GM18867 (cell line): ENCODE measurements at regions not wholly inside any gene's neighbourhood (a gene's known extent, or its start where the extent isn't known, plus 50 kb on each side); places are given as distances from the start of the nearest gene placed in this dataset.
"Not testable (repeated sequence)": the region's sequence is repeated elsewhere in the genome, so short reads cannot be mapped to it uniquely, and the experiment has no call there.

ENCODE experiments used
- ATAC-seq: cut with Tn5 transposase; IDR thresholded peaks from one replicate; pipeline ENCODE4 v1.9.1; 2021; ENCODE audit warnings: mild to moderate bottlenecking, moderate library complexity; ENCODE audit not compliant: unreplicated experiment

DNA sequence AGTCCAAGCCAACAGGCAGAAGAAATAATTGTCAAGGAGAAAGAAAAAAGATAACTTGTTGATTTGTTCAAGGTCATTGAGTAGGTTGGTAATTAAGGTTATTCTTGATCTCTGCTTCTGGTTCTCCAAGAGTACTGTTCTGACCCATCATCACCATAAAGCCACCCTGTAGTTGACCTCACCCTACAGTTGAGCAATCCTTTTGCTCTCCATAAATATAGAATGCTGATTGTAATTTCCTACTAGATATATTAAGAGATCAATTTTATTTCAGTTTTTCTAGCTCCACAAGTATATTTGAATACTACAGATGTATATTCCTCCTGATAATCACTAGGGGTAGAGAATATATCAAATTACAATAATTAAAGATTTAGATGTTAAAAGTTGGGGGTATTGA lies 350.5 kb upstream of the PDE3A start:
- no peak for ATAC-seq

DNA sequence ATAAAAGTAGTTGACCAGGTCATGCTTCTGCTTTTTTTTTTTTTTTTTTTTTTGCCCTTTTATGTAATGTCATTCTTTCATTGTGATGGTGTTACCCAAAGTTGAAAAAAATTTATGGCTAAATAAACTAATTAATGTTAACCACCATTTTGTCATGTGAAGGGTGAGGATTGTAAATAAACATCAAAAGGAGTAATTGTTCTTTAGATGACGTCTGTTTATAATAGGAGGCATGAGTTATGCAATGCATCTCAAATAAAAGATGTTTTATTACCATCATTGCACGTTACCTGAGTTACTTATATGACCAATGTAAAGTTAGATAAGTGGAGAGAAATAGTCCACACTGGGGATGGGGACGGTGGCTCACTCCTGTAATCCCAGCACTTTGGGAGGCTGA lies 349.9 kb upstream of the PDE3A start:
- ATAC-seq: no peak

DNA sequence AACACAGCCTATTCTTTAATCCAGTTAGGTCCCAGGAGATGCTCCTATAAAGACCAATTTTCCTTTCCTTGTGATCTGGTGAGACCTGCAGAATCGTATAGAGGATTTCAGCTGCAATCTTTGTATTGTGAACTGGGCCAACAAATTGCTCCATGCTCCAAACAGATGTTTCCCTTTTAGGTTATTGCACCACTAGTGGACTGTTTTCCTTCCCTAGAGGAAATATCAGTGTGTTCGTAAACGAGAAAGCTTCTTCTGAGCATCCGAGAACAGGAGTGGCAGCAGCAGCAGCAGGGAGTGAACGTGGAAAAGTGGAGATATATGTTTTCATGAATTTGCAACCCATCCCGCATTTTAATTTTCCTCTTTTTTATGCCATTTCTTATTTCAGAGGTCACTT lies 344.1 kb upstream of the PDE3A start:
- no peak for ATAC-seq

DNA sequence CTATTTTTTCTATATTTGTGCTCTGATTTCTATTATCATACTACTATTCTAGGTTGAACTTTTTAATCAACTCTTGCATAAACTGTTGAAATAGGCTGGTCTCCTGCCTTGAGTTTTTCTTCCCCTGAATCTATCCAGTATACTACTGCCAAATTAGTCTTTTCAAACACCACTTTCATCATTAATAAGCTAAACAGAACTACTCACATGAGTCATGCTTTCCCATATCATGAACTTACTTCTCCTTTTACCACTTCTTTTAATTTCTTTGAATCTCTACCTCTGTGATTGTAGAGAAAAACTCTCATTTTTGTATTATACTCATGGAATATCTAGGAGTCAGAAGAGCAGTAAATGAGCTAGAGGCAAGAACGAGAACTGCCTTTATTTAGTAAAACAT lies 340.3 kb upstream of the PDE3A start:
- ATAC-seq: no peak

DNA sequence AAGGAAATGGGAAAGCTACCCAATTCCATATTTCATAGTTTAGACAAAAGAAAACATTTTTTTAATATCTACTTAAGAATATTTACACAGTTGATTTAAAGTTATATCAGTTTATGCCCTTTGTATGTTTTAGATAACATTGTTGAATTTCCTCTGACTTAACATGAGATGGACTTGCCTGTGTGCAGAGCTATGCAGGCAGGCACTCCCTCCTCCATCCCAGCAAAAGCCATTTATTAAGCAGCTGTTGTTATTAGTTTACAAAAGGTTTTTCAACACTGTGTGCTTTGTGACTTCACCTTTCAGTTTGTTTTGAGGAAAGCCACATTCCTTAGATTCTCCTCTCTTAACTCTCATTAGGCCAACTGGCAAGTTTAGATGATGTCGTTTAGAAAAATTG lies 337.5 kb upstream of the PDE3A start:
- no peak for ATAC-seq

DNA sequence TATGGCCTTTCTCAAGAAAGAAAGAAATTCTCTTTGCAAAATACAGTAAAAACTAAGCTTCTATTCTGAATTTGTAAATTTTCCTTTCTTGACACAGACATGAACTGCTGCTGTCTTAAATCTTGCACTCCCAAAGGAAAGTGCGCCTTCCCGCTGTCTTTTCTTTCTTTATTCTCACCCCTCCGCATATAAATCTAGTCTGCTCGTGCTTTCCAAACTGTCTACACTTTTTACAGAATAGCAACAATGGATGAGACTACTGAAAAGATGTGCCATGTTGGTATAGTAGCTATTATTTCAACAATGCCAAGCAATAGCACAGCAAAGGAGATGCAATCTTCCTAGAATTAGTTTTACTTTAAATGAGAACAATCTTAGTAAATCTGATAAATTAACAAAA lies 328.8 kb upstream of the PDE3A start:
- no peak for ATAC-seq

DNA sequence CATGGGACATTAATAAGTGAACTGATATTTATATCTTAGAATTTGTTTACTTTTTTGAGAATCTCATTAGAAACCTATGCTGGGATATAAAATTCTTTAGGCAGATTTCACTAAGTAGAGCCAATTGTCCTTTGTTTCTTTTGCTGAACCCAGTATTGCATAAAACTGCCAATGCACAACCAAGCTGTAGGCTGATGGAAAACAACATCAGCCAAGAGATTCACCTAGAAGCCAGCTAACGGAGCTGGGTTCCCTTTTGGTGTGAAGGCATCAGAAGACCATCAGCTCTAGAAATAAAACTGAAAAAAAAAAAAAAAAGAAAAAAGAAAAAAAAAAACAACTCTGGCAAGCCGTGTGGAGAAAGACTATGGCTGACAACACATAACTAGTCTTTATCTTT lies 328.2 kb upstream of the PDE3A start:
- no peak for ATAC-seq

DNA sequence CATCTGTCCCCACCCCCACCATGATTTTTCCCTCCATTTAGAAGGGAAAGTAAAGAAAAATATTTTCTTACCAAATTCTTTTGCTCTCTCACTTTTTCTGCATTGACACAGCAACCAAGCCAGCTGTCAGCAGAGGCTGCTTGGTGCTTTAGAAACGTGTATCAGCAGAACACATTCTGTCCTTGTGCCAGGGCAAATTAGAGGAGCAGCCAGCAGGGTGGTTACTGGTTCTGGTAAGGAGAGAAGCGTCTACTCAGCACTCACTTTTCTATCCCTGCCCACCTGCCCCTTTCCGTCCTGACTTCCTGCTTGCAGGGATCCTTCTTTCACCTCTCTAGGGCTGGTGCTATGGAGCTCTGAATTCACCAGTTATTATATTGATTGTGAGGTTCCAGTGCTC lies 327.5 kb upstream of the PDE3A start:
- no peak for ATAC-seq

DNA sequence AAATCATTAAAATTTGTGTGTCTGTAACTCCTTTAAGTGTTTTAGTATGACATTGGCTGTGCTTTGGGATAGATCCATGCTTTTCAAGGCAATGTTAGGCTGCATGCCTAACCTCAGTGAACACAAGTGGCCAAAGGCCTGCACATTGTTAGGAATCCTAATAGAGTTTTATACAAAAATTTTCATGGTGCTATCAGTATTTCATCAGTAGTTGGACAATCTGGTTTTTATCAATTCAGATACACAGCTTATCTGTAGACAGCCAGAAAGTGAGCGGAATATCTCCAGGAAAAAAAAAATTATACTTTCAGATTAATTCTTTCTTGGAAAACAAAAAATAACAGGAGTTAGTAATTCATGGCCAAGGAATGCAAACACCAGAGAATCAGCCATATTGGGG lies 324.0 kb upstream of the PDE3A start:
- ATAC-seq: no peak

DNA sequence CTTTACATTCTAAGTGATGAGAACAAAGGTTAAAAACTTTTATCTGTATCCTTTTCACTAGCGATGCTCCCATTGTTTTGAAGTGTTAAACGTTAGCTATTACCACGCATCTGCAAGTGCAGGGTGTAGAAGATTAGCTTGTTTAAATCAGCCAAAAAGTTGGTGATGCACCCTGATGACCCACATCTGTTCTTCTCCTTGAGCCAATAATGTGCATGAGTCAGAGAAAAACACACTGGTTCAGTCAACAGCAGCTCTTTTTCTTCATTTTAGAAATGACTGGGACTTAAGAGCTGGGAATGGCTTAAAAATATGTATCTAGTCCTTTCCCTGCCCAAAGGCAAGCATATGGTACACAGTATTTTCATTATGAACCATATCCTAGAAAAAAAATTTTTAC lies 323.5 kb upstream of the PDE3A start:
- no peak for ATAC-seq

DNA sequence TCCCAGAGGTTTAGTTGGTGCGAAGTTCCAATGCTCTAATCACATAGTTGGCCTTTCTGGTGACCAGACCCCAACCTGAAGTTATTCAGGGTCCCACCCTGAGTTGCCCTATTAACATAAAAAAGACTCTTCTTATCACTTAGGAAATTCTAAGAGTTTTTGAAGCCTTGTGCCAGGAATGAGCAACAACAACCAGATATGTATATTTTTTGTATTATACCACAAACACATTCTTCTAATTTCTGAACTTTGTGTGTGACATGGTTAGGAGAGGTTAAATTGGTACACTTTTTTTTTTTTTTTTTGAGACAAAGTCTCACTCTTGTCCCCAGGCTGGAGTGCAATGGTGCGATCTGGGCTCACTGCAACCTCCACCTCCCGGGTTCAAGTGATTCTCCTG lies 320.4 kb upstream of the PDE3A start:
- no peak for ATAC-seq

DNA sequence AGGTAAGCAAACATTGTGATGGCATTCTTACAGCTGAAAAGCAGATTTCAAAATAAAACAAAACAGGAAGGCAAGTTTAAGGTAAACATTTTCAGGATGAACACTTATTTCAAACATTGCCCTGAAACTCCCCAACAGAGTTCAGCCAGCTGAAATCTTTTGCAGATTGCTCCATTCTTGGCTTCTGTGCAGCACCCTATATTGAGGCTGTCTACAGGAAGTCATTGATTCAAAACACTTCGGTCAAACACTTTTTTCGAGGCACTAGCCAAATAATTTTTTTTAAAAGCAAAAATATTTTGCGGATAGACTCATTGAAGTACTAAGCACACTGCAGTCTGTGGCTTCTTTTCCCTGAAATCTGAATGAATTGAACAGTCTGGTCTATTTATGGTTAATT lies 318.1 kb upstream of the PDE3A start:
- no peak for ATAC-seq

DNA sequence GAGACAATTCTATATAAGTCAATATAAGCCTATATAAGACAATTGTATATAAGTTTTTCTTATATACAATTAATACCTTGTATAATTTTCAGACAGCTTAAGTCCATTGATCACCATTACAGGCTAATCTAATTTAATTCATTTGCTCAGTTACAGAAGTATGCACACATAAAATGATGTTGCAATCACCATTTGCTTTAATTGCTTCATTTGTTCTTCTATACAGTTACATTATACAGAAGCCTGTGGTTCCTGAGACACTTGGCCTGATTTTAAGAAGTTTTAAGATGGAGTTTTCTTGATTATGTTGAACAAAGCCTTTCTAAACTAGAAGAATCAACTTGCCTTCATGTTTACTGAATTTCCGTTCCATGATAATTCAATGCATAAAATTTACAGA lies 314.6 kb upstream of the PDE3A start:
- ATAC-seq: no peak

DNA sequence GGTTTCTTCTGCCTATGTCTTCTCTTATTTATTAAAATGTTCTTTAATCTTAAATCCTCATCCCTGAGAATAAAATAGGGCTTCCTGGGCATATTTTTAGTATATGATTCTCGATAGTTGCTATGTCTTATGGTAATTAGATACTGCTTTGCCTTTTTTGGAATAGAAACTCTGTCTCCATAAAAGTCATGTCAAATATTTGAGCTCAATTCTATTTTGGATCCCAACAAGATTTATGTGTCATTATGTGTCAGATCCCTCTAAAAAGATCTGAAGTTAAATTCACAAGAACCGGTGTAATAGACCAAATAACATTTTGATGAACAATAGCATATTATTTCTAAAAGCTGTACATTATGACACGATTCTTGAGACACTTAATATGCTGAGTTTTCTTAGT lies 312.5 kb upstream of the PDE3A start:
- no peak for ATAC-seq

DNA sequence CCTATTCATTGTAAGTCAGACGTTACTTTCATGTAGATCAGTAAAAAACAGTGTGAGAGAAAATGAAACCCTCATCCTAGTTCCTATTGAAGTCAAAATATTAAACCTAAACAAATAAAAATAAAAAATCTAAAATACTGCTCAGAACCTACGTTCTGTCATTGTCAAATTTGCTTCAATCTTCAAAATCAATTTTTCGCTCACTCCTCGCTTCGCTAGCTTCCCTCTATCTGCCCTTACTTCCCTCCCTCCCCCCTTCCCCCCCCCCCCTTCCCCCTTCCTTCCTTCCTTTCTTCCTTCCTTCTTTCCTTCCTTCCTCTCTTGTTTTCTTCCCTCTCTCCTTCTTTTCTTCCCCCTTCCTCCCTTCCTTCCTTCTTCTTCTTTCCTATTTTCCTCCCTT lies 310.9 kb upstream of the PDE3A start:
- no peak for ATAC-seq

DNA sequence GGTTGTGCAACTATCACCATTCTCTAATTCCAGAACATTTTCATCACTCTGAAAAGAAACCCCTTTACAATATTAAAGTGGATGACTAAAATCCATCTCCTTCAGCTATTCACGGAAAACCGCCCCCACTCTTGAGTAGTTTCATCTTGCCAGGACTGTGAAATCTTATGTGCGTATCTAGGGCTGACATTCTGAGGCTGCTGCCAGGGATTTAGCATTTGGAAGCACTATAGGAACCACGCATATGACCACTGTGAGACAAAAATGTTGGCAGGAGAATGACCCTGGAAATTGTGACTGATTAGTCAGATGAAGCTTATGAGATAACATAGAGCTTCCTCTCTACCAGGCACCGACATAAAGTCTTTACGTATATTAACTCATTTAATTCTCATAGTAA lies 305.2 kb upstream of the PDE3A start:
- no peak for ATAC-seq

DNA sequence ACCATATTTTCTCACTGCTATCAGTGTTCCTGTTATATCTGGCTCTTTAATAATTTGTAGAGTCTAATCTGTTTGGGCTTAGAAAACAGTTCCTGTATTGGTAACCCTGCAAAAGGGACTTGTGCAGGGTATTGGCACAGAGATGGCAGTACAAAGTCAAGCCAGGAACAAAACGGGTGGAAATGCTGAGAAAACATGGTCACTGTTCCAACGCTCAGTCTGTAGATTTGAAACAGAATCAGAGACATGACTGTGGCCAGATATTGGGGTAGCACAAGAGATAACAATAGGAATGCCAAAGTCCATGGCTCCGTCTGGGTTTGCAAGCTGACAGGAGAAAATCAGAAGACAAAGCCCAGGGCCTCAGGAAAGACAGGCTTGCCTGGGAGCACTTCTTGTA lies 290.7 kb upstream of the PDE3A start:
- ATAC-seq: no peak

DNA sequence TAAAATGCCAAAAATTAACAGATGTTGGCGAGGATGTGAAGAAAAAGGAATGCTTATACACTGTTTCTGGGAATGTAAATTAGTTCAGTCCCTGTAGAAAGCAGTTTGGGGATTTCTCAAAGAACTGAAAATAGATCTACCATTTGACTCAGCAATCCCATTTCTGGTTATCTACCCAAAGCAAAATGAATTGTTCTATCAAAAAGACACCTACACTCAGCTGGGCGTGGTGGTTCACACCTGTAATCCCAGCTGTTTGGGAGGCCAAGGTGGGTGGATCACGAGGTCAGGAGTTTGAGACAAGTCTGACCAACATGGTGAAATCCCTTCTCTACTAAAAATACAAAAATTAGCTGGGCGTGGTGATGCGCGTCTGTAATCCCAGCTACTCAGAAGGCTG lies 279.3 kb upstream of the PDE3A start:
- no peak for ATAC-seq

DNA sequence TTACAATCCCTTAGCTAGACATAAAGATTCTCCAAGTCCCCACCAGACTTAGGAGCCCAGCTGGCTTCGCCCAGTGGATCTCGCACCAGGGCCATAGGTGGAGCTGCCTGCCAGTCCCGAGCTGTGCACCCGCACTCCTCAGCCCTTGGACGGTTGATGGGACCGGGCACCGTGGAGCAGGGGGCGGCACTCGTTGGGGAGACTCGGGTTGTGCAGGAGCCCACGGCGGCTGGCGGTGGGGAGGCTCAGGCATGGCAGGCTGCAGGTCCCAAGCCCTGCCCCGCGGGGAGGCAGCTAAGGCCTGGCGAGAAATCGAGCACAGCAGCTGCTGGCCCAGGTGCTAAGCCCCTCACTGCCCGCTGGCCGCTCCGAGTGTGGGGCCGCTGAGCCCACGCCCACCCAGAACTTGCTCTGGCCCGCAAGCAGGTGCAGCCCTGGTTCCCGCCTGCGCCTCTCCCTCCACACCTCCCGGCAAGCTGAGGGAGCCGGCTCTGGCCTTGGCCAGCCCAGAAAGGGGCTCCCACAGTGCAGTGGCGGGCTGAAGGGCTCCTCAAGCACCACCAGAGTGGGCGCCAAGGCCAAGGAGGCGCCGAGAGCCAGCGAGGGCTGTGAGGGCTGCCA lies 275.0 kb upstream of the PDE3A start:
- not testable (repeated sequence) for ATAC-seq

DNA sequence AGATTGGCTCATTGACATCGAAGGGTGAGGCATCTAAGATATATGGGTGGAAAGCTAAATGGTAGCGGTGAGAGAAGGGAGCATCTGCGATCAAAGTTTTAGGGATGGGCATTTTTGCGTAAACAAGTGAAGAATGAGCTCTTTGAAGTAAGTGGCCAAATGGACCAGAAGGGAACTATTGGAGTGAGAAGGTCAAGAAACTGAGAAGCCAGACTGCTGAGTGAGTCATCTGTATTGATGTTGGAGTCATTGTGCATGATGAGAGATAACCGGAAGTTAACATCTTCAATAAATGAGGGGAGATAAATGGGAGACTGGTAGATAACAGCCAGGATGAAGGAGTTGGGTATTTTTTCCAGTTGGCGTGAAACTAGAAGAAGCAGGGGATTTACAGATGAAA lies 271.9 kb upstream of the PDE3A start:
- ATAC-seq: no peak

DNA sequence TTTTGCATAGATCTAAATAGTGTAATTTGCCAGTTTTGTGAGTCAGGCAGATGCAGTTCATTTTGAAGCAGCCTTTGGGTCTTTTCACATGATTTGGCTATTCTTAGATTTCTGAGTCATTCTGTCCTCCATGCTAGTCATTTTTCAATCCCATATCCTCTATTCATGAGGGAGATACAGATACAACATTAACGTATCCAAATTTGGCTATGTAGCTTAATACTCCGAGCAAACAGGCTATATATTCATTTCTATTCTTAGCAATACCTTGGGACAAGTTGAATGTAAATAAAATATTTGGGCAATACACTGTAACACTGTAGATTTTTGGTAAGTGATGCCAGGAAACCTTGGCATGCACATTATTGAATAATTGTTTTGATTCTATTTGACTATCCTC lies 270.7 kb upstream of the PDE3A start:
- ATAC-seq: no peak

DNA sequence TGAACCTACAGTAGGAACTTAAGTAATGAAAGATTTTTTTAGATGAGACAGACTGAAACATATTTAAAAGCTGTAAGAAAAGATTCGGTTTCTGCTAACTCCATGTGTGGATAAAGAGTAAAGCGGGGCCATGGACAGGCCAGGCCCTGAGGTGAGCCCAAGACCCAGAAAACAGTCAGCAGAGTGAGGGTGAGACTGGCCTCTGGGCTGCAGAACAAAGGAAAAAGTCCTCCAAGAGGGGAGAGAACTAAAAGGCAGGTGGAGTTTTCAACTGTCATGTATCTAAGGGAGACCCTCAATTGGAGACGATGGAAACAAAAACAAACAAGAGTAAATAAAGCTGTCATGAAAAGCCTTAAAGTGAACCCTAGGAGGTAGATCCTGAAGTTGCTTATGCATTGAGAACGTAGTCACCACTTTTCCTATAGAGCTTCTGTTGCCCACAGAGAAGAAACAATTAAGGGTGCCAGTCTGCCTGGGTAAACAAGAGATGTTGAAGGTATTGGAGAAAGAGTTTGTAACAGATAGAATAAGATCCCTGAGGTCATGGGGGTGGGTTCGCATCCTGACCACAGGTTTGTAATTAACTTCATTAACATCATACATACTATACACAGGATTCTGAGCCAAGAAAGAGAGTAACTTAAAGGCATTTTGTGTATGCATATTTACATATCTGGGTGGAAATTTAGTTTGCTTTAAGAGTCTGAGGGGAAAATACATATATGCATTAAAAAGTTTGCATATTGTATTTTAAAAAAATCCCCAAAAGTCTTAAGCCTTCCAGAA lies 268.7 kb upstream of the PDE3A start:
- ATAC-seq: no peak

DNA sequence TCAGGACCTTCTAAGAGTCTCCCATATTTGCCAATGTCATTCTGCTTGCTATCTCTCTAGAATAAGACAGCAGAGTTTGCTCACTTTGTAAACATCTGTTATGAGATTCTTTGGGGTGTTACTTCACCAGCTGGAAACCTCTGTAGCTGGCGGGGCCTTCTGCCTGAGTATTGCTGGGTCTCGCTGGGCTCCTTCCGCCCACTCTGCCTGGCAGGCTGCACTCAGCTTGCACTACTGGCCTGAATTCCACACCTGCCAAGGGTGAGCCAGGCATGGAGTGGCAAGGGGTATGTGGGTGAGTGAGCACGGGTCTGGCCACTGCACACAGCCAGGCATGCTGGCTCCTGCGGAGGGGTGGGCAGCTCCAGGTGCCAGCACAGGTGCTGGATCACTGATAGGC lies 267.3 kb upstream of the PDE3A start:
- ATAC-seq: no peak
